ENCODE measurements at regions not wholly inside any gene's neighbourhood (a gene's known extent, or its start where the extent isn't known, plus 50 kb on each side); places are given as distances from the start of the nearest gene placed in this dataset.

DNA sequence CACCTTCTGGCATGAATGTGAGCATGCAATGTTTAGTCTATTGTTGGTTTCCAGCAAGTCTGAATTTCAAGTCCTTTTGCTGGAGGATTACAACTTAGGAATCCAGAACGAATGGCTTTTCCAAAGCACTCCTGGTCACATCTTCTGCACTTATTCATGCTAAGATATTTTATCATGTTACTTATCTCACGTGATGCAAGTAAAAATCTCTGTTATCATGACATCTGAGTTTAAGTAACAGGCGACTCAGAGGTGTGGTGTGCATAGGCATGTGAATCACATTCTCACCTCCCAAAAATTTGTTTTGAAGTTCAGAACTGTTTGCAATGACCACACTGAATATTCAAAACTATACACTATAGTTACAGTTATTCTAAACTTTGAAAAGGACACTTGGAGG is 204.8 kb upstream of the FGGY start:
- intact Hi-C loops (cut with DNase I), result no loop called here
- no peak overlapping the region for H3K4me3 ChIP-seq
- no peak overlapping the region for H3K27ac ChIP-seq
- H3K4me1 ChIP-seq, result no peaks in the 10 kb centered on the region
- H3K27me3 ChIP-seq, result no peaks in the 10 kb centered on the region
- TF ChIP-seq POLR2AphosphoS5 (IDR thresholded peaks at IDR 0.05; ENCODE audit: insufficient read depth in 1 of 2, low read depth in 1 of 2) (no peak), POLR2A (IDR thresholded peaks at IDR 0.05) (no peak)
- DNase-seq (ENCODE audit: extremely low spot score in 2 of 2), result no peak
- no peaks in the 10 kb centered on the region for H3K36me3 ChIP-seq
- H3K9me3 ChIP-seq, result peaks cover 5% of the 10 kb centered on the region

DNA sequence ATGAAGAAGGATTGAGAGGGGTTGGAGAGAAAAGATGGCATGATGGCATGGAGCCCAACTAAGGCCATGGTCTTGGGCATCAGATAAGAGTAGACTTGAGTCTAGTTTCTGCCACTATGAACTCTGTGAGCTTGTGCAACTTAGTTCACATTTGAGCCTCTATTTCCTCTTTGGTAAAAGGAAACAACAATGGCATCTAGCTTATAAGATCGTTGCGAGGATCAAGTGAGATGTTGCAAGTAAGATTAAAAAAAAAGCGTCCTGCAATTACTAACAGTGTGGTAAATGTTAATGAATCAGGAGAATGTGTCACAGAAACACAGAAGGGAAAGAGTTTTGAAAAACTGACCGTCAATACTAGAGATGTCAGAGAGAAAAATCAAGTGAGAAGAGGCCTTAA is 202.9 kb upstream of the FGGY start:
- Histone ChIP-seq H3K4me1 (no peaks in the 10 kb centered on the region), H3K27me3 (no peaks in the 10 kb centered on the region), H3K9me3 (peaks cover 4% of the 10 kb centered on the region), H3K4me3 (no peak overlapping the region), H3K36me3 (no peaks in the 10 kb centered on the region), H3K27ac (no peak overlapping the region)
- intact Hi-C loops (cut with DNase I), result no loop called here
- TF ChIP-seq, protein P1, sequence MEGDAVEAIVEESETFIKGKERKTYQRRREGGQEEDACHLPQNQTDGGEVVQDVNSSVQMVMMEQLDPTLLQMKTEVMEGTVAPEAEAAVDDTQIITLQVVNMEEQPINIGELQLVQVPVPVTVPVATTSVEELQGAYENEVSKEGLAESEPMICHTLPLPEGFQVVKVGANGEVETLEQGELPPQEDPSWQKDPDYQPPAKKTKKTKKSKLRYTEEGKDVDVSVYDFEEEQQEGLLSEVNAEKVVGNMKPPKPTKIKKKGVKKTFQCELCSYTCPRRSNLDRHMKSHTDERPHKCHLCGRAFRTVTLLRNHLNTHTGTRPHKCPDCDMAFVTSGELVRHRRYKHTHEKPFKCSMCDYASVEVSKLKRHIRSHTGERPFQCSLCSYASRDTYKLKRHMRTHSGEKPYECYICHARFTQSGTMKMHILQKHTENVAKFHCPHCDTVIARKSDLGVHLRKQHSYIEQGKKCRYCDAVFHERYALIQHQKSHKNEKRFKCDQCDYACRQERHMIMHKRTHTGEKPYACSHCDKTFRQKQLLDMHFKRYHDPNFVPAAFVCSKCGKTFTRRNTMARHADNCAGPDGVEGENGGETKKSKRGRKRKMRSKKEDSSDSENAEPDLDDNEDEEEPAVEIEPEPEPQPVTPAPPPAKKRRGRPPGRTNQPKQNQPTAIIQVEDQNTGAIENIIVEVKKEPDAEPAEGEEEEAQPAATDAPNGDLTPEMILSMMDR (IDR thresholded peaks at IDR 0.05), result no peak
- TF ChIP-seq POLR2AphosphoS5 (IDR thresholded peaks at IDR 0.05; ENCODE audit: insufficient read depth in 1 of 2, low read depth in 1 of 2) (no peak), POLR2A (IDR thresholded peaks at IDR 0.05) (no peak)
- no peak for DNase-seq (ENCODE audit: extremely low spot score in 2 of 2)

DNA sequence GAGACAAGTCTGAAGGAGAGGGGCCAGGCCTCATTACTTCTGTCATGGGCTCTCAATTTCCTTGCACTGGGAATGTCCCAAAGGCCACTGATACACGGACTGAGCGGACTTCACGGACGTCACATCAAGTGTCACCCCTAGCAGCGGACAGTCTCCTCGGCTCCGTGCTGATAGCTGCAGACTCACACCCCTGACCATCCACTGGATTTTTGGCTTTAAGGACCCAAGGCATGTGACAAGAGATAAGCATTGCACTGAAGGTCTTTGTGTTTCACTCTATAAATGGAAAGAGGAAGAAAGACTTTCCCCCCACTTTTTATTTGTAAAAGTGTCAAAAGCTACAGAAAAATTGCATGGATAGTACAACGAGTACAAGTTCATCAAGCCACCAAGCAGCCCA is 200.4 kb upstream of the FGGY start:
- TF ChIP-seq POLR2A (IDR thresholded peaks at IDR 0.05), result no peak
- no peak overlapping the region for H3K4me3 ChIP-seq
- no peaks in the 10 kb centered on the region for H3K27me3 ChIP-seq
- no peaks in the 10 kb centered on the region for H3K9me3 ChIP-seq
- intact Hi-C loops (cut with DNase I), result no loop called here
- no peaks in the 10 kb centered on the region for H3K4me1 ChIP-seq
- no peaks in the 10 kb centered on the region for H3K36me3 ChIP-seq
- no peak for DNase-seq (ENCODE audit: extremely low spot score in 2 of 2)
- no peak overlapping the region for H3K27ac ChIP-seq

DNA sequence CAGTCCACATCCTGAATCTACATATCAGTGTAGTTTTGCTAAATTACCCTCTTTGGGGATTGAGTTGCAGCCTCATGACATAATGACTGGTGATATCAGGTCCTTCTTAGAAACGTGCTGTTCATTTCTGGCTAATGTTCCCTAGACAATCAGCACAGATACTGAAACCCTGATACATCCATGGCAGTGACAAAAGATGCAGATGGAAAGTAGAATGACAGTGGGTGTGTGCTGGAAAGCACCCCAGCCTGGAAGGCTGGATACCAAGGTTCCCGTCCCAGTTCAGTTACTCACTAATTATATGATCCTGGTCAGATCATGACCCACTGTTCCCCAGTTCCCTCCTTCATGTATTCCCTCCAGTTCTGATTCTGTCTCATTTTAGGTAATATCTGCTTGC is 198.2 kb upstream of the FGGY start:
- Histone ChIP-seq H3K4me1 (no peaks in the 10 kb centered on the region), H3K36me3 (no peaks in the 10 kb centered on the region), H3K27ac (no peak overlapping the region), H3K9me3 (no peaks in the 10 kb centered on the region), H3K4me3 (no peak overlapping the region), H3K27me3 (no peaks in the 10 kb centered on the region)
- no peak for DNase-seq (ENCODE audit: extremely low spot score in 2 of 2)
- TF ChIP-seq POLR2A (IDR thresholded peaks at IDR 0.05) (no peak), POLR2AphosphoS5 (IDR thresholded peaks at IDR 0.05; ENCODE audit: insufficient read depth in 1 of 2, low read depth in 1 of 2) (no peak)
- TF ChIP-seq, protein P1 (IDR thresholded peaks at IDR 0.05), result no peak
- intact Hi-C loops (cut with DNase I), result no loop called here

DNA sequence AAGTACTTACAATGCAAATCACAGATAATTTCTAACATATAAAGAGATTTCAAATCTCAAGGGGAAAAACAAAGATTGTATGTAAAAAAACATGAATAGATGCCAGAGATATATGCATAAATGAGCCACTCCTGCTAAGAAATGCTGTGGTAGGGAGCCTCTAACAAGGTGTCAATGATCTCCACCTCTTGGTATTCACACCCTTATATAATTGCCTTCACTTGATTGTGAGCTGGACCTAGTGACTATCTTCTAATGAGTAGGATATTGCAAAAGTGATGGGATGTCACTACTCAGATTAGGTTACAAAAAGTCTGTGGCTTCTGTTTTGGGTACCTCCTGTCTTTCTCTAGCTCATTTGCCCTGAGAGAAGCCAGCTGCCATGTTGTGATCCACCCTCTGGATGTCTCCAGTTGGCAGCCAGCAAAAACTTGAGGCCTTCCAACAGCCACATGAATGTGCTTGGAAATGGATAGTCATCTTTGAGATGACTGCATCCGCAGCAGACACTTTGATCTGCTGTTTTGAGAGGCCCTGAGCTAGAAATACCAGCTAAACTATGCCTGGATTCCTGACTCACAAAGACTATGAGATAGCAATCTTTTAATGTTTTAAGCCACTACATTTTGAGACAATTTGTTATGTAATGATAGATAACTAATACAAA is 196.1 kb upstream of the FGGY start:
- no peak overlapping the region for H3K27ac ChIP-seq
- no peaks in the 10 kb centered on the region for H3K36me3 ChIP-seq
- no peaks in the 10 kb centered on the region for H3K27me3 ChIP-seq
- intact Hi-C loops (cut with DNase I), result no loop called here
- H3K9me3 ChIP-seq, result no peaks in the 10 kb centered on the region
- H3K4me1 ChIP-seq, result peaks cover 13% of the 10 kb centered on the region
- H3K4me3 ChIP-seq, result no peak overlapping the region
- DNase-seq (ENCODE audit: extremely low spot score in 2 of 2), result no peak
- TF ChIP-seq POLR2A (IDR thresholded peaks at IDR 0.05), result no peak
- no peak for TF ChIP-seq POLR2AphosphoS5 (IDR thresholded peaks at IDR 0.05; ENCODE audit: insufficient read depth in 1 of 2, low read depth in 1 of 2)
- TF ChIP-seq, protein P1 (IDR thresholded peaks at IDR 0.05), result no peak

DNA sequence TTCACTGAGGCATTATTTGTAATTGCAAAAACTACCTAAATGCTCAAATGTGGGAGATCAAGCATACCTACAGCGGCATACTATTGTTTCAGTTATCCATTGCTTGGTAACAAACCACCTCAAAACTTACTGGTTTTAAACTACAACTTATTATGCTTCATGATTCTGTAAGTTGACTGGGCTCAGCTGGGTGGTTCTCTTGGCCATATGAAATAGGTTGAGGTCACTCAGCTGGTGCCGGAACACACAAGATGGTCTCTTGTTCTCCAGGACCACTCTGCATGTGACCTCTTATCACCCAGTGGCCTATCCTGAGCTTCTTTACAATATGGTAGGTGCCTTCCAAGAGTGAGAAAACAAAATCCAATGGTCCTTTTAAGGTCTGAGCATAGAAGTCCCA is 195.4 kb upstream of the FGGY start:
- no peak for DNase-seq (ENCODE audit: extremely low spot score in 2 of 2)
- Histone ChIP-seq H3K27me3 (no peaks in the 10 kb centered on the region), H3K27ac (no peak overlapping the region), H3K9me3 (no peaks in the 10 kb centered on the region), H3K4me1 (peaks cover 20% of the 10 kb centered on the region), H3K36me3 (no peaks in the 10 kb centered on the region), H3K4me3 (no peak overlapping the region)
- intact Hi-C loops (cut with DNase I), result no loop called here
- TF ChIP-seq POLR2AphosphoS5 (IDR thresholded peaks at IDR 0.05; ENCODE audit: insufficient read depth in 1 of 2, low read depth in 1 of 2) (no peak), POLR2A (IDR thresholded peaks at IDR 0.05) (no peak)
- TF ChIP-seq, protein P1 (IDR thresholded peaks at IDR 0.05), result no peak
